Tibial nerve (tissue), 4 donors: ENCODE measurements at regions not wholly inside any gene's neighbourhood (a gene's known extent, or its start where the extent isn't known, plus 50 kb on each side); places are given as distances from the start of the nearest gene placed in this dataset.
"Not testable (repeated sequence)": the region's sequence is repeated elsewhere in the genome, so short reads cannot be mapped to it uniquely, and the experiment has no call there.

Experiments
- DNase-seq, 2 donors: peaks; one replicate each; pipeline ENCODE4 v3.0.0-alpha.2; 2019; ENCODE audit warnings: low spot score in 2 of 2
- H3K27ac ChIP-seq, 4 donors: fragments of 200-600 bp; sonication (generic) in 3 of 4; one replicate each; pipeline ENCODE4 v1.5.1; 2017 to 2019; ENCODE audit warnings: mild to moderate bottlenecking in 1 of 4
- H3K27me3 ChIP-seq, 2 donors: fragments of 200-600 bp; sonication (generic) in 1 of 2; one replicate each; pipeline versions ENCODE4 v1.5.1 to v1.6.0; 2017 to 2019
- H3K36me3 ChIP-seq, 3 donors: fragments of 200-600 bp; sonication (generic); one replicate each; pipeline ENCODE4 v1.5.1; 2018 to 2019
- H3K4me1 ChIP-seq, 4 donors: fragments of 200-600 bp; sonication (generic) in 3 of 4; one replicate each; pipeline ENCODE4 v1.5.1; 2017 to 2019
- H3K4me3 ChIP-seq, 4 donors: fragments of 200-600 bp; sonication (generic) in 3 of 4; one replicate each; pipeline ENCODE4 v1.5.1; 2017 to 2019; ENCODE audit warnings: mild to moderate bottlenecking in 1 of 4, moderate library complexity in 1 of 4
- H3K9me3 ChIP-seq, 4 donors: fragments of 200-600 bp; sonication (generic) in 3 of 4; one replicate each; pipeline ENCODE4 v1.5.1; 2017 to 2019
- CTCF ChIP-seq, 5 experiments: fragments of 200-600 bp in 3 of 5; fragments of 450-650 bp in 2 of 5; sonication (generic) in 3 of 5; IDR thresholded peaks; one replicate each; pipeline ENCODE4 v1.5.1; 2016 to 2019; ENCODE audit warnings: antibody characterized with exemption in 5 of 5, mild to moderate bottlenecking in 3 of 5, moderate library complexity in 2 of 5
- EP300 ChIP-seq, 2 donors: sonication (generic); formaldehyde crosslinking; IDR thresholded peaks; one replicate each; pipeline ENCODE4 v1.6.1; 2017; ENCODE audit warnings: antibody characterized with exemption in 2 of 2, mild to moderate bottlenecking in 1 of 2
- POLR2A ChIP-seq, 2 donors: fragments of 450-650 bp; IDR thresholded peaks; one replicate each; pipeline ENCODE4 v1.6.1; 2017; ENCODE audit warnings: antibody characterized with exemption in 2 of 2, mild to moderate bottlenecking in 2 of 2, moderate library complexity in 2 of 2
- WGBS, 2 donors: methylation state at CpG; one replicate each; pipeline ENCODE4 v1.1.5; 2018; 5-methylcytosine and 5-hydroxymethylcytosine counted together

GRCh38 chrX:43446752-43447151, 209.3 kb upstream of the MAOA start:
- Histone ChIP-seq H3K36me3 (no peaks in the 10 kb centered on the region), H3K27me3 (no peaks in the 10 kb centered on the region), H3K4me1 (no peaks in the 10 kb centered on the region), H3K4me3 (no peak overlapping the region), H3K9me3 (no peaks in the 10 kb centered on the region), H3K27ac (no peak overlapping the region)
- WGBS, 2 donors = 55 to 60% methylated on average over 2 of the region's 2 CpGs
- no peak for TF ChIP-seq EP300 (IDR thresholded peaks at IDR 0.05)
- DNase-seq = no peak

GRCh38 chrX:43448688-43449087, 207.4 kb upstream of the MAOA start:
- TF ChIP-seq CTCF (IDR thresholded peaks at IDR 0.05) = no peak
- 42 to 75% methylated on average over 1 of the region's 1 CpG for WGBS, 2 donors
- Histone ChIP-seq H3K9me3 (peaks cover 0 to 15% (median 0%) of the 10 kb centered on the region in 4 donors), H3K27me3 (no peaks in the 10 kb centered on the region), H3K36me3 (no peaks in the 10 kb centered on the region), H3K27ac (no peak overlapping the region), H3K4me3 (no peak overlapping the region), H3K4me1 (no peaks in the 10 kb centered on the region)
- no peak for DNase-seq

GRCh38 chrX:43450355-43450754, 205.7 kb upstream of the MAOA start:
- no peak for DNase-seq
- H3K4me1 ChIP-seq = no peaks in the 10 kb centered on the region
- 51 to 60% methylated on average over 4 of the region's 4 CpGs for WGBS, 2 donors
- TF ChIP-seq EP300 (IDR thresholded peaks at IDR 0.05) (no peak), CTCF (IDR thresholded peaks at IDR 0.05) (no peak), POLR2A (IDR thresholded peaks at IDR 0.05) (no peak)
- no peaks in the 10 kb centered on the region for H3K27me3 ChIP-seq
- H3K36me3 ChIP-seq = no peaks in the 10 kb centered on the region
- peaks cover 0 to 15% (median 0%) of the 10 kb centered on the region in 4 donors for H3K9me3 ChIP-seq
- H3K27ac ChIP-seq = no peak overlapping the region
- H3K4me3 ChIP-seq = no peak overlapping the region

- 91 to 98% methylated on average over 4 of the region's 4 CpGs for WGBS, 2 donors
- not testable (repeated sequence) for H3K4me3 ChIP-seq, H3K36me3 ChIP-seq, H3K4me1 ChIP-seq, DNase-seq, H3K27me3 ChIP-seq, H3K27ac ChIP-seq
- peaks cover 0 to 15% (median 0%) of the 10 kb centered on the region in 4 donors for H3K9me3 ChIP-seq
Observed at GRCh38 chrX:43451976-43452686, 204.0 kb upstream of the MAOA start.

- WGBS, 2 donors = 79 to 94% methylated on average over 3 of the region's 3 CpGs
- H3K9me3 ChIP-seq = peaks cover 0 to 15% (median 0%) of the 10 kb centered on the region in 4 donors
Observed at GRCh38 chrX:43456063-43456462, 200.0 kb upstream of the MAOA start.

GRCh38 chrX:43456906-43457305, 199.2 kb upstream of the MAOA start:
- Histone ChIP-seq H3K36me3 (no peaks in the 10 kb centered on the region), H3K27ac (no peak overlapping the region), H3K4me1 (no peaks in the 10 kb centered on the region), H3K9me3 (peaks cover 0 to 14% (median 0%) of the 10 kb centered on the region in 4 donors), H3K27me3 (no peaks in the 10 kb centered on the region), H3K4me3 (no peak overlapping the region)
- TF ChIP-seq CTCF (IDR thresholded peaks at IDR 0.05) = no peak
- no peak for TF ChIP-seq POLR2A (IDR thresholded peaks at IDR 0.05)
- no peak for DNase-seq
- WGBS, 2 donors = 77 to 87% methylated on average over 2 of the region's 2 CpGs

More at GRCh38 chrX:43456063-43456462, 200.0 kb upstream of the MAOA start:
- no peak for TF ChIP-seq POLR2A (IDR thresholded peaks at IDR 0.05)
- no peak for TF ChIP-seq EP300 (IDR thresholded peaks at IDR 0.05)
- no peak for TF ChIP-seq CTCF (IDR thresholded peaks at IDR 0.05)
- Histone ChIP-seq H3K4me1 (no peaks in the 10 kb centered on the region), H3K4me3 (no peak overlapping the region), H3K27ac (no peak overlapping the region), H3K27me3 (no peaks in the 10 kb centered on the region), H3K36me3 (no peaks in the 10 kb centered on the region)
- no peak for DNase-seq
